Effector memory CD8-positive, alpha-beta T cell (primary cell): ENCODE measurements at regions not wholly inside any gene's neighbourhood (a gene's known extent, or its start where the extent isn't known, plus 50 kb on each side); places are given as distances from the start of the nearest gene placed in this dataset.

ENCODE experiments used
- ATAC-seq: fragments of 150-1000 bp; cut with Tn5 transposase; replicated peaks from 2 replicates; pipeline ENCODE4 v1.10.0; 2021; ENCODE audit warnings: mild to moderate bottlenecking, moderate library complexity
- DNase-seq, 3 experiments: peaks; one replicate each; pipeline ENCODE4 v3.0.0; 2021
- H3K27ac Mint-ChIP-seq, 2 donors: one replicate each; pipeline ENCODE4 v1.8.0; 2022; ENCODE audit warnings: mild to moderate bottlenecking in 2 of 2, mixed read lengths in 2 of 2, moderate library complexity in 2 of 2
- H3K27me3 Mint-ChIP-seq, 2 donors: one replicate each; pipeline ENCODE4 v1.8.0; 2022; ENCODE audit warnings: mixed read lengths in 2 of 2
- H3K36me3 Mint-ChIP-seq: one replicate; pipeline ENCODE4 v1.8.0; 2022; ENCODE audit warnings: mild to moderate bottlenecking, moderate library complexity, mixed read lengths; ENCODE audit not compliant: insufficient read depth
- H3K4me1 Mint-ChIP-seq, 2 donors: one replicate each; pipeline ENCODE4 v1.8.0; 2022; ENCODE audit warnings: low read depth in 2 of 2, mixed read lengths in 2 of 2
- H3K4me3 Mint-ChIP-seq, 2 donors: one replicate each; pipeline ENCODE4 v1.8.0; 2022; ENCODE audit warnings: mild to moderate bottlenecking in 2 of 2, mixed read lengths in 2 of 2, moderate library complexity in 2 of 2
- H3K9me3 Mint-ChIP-seq, 2 donors: one replicate each; pipeline ENCODE4 v1.8.0; 2022; ENCODE audit warnings: mixed read lengths in 2 of 2

DNA sequence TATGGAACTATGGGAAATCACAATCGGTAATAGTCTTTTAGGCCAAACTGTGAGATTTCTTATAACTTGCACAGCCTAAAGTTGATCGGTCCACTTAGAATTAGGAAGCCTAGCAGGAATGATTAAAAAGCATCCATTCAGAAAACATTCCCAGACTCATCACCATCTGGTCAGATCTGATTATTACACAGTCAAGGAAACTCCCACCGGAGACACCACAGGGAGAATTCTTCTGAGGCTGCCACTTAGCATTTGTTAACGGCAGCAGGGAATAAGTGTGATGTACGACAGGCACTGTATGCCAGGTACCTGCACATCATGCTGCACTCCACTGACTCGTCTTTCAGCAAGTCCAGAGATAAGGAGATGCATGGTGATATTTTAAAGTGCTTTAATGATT, 227.6 kb upstream of the STEAP1 start:
- no peak for DNase-seq
- H3K27me3 Mint-ChIP-seq, result no peaks in the 10 kb centered on the region
- no peaks in the 10 kb centered on the region for H3K4me1 Mint-ChIP-seq
- peaks cover 6 to 20% of the 10 kb centered on the region in 2 donors for H3K9me3 Mint-ChIP-seq
- no peak overlapping the region for H3K4me3 Mint-ChIP-seq
- H3K36me3 Mint-ChIP-seq, result peaks cover 2% of the 10 kb centered on the region
- no peak overlapping the region for H3K27ac Mint-ChIP-seq
- no peak for ATAC-seq

DNA sequence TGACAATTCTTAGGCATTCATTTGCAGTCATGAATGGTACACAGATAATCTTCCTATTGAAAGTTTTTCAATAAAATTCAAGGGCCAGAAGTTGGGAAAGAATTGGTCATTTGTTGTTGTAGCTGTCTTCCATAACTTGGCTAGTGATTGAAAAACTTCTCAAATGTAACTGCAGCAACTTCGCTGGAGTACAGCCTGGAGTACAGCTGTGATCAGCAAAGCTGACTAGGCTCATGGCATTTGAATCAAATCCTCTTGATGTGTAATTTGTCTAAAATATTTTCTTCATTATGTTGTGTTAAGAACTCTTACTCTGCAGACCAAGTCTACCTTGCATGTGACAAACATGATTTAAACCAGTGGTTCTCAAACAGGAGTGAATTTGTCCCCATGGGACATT, 226.5 kb upstream of the STEAP1 start:
- H3K4me3 Mint-ChIP-seq, result no peak overlapping the region
- no peak for ATAC-seq
- DNase-seq, result no peak

DNA sequence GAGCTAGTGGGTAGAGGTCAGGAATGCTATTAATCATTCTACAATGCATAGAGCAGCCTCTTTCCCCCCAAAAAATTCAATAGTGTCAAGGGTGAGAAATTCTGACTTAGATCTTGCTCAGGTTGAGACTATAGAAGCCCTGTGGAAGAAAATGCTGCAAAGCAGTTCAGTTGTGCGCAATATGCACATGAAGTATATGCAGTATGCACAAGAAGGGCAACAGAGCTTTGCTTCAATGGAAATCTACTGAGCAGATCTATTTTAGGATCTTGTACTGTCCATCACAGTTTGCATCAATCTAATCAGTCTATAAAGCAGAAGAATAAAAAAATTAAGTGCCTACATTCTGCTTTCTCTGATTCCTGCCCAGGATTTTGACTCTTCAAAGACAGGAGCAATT, 225.8 kb upstream of the STEAP1 start:
- Mint-ChIP-seq H3K27me3 (no peaks in the 10 kb centered on the region), H3K36me3 (peaks cover 2% of the 10 kb centered on the region), H3K4me3 (no peak overlapping the region), H3K9me3 (peaks cover 6 to 20% of the 10 kb centered on the region in 2 donors), H3K4me1 (no peaks in the 10 kb centered on the region), H3K27ac (no peak overlapping the region)
- DNase-seq (no peak), ATAC-seq (no peak)

More for the DNA sequence above, 226.5 kb upstream of the STEAP1 start:
- Mint-ChIP-seq H3K4me1 (no peaks in the 10 kb centered on the region), H3K9me3 (peaks cover 6 to 22% of the 10 kb centered on the region in 2 donors), H3K27ac (no peak overlapping the region), H3K27me3 (no peaks in the 10 kb centered on the region), H3K36me3 (peaks cover 2% of the 10 kb centered on the region)

GRCh38 chr7:89934101-89934500, 220.2 kb upstream of the STEAP1 start:
- Mint-ChIP-seq H3K27me3 (no peaks in the 10 kb centered on the region), H3K4me3 (no peak overlapping the region), H3K4me1 (no peaks in the 10 kb centered on the region), H3K9me3 (peaks cover 12 to 16% of the 10 kb centered on the region in 2 donors), H3K36me3 (peaks cover 2% of the 10 kb centered on the region), H3K27ac (no peak overlapping the region)
- DNase-seq, result no peak
- ATAC-seq, result no peak

- no peak overlapping the region for H3K4me3 Mint-ChIP-seq
- H3K36me3 Mint-ChIP-seq, result no peaks in the 10 kb centered on the region
- no peak overlapping the region for H3K27ac Mint-ChIP-seq
- H3K9me3 Mint-ChIP-seq, result peaks cover 4 to 14% of the 10 kb centered on the region in 2 donors
- no peaks in the 10 kb centered on the region for H3K4me1 Mint-ChIP-seq
- H3K27me3 Mint-ChIP-seq, result no peaks in the 10 kb centered on the region
- no peak for DNase-seq
- no peak for ATAC-seq
These were observed 210.7 kb upstream of the STEAP1 start for GRCh38 chr7:89943525-89944050.

DNA sequence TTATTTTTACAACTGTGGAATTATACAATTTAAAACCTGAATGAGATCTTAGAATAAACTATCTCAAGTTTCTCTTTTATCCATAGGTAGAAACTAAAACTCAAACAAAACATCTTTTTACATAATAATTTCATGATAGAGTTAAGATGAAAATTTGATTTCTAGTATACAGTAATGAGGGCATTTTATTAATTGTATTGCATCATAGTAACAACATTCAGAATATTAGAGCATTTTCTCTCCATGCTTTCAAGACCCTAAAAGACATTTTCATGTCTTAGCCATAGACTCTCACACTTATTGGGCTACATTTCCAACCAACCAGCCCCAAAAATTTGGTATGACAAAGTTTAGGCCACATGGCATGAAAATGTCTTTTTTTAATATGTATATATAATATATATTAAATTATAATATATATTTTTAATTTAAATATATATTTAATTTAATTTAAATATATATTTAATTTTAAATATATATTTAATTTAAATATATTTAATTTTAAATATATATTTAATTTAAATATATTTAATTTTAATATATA, 195.7 kb upstream of the STEAP1 start:
- no peaks in the 10 kb centered on the region for H3K36me3 Mint-ChIP-seq
- ATAC-seq, result no peak
- no peaks in the 10 kb centered on the region for H3K4me1 Mint-ChIP-seq
- H3K9me3 Mint-ChIP-seq, result peaks cover 9 to 19% of the 10 kb centered on the region in 2 donors
- no peak overlapping the region for H3K4me3 Mint-ChIP-seq
- no peak overlapping the region for H3K27ac Mint-ChIP-seq
- DNase-seq, result no peak
- H3K27me3 Mint-ChIP-seq, result no peaks in the 10 kb centered on the region

DNA sequence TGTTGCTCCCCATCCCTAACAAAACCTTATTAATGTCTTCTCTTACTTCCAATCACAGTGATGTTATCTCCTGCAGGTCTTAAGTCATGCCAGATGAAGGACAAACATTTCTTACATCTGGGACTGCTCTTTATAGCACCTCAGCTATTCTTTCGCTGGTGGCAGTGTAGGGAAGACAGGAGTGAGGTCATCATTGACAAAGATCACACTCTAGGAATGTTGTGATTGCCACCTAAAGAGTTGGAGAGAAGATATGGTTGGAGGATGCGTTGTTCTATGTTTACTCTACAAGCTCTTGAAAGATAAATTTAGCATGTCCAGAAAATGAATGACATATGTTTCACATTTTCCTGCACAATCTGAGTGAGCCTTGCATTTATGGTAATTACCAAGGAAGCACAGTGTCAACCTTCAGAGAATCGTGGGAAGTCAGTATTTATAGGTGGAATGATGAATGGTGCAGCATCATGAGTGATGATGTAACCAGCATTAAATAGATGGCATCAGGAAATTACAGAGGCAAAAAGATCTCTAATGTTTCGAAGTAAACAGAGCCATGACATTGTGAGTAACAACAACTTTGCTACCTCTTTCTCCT, 188.1 kb upstream of the STEAP1 start:
- ATAC-seq (no peak), DNase-seq (no peak)
- Mint-ChIP-seq H3K27me3 (no peaks in the 10 kb centered on the region), H3K4me3 (no peak overlapping the region), H3K4me1 (no peaks in the 10 kb centered on the region), H3K27ac (no peak overlapping the region), H3K36me3 (peaks cover 2% of the 10 kb centered on the region), H3K9me3 (peaks cover 0 to 9% of the 10 kb centered on the region in 2 donors)

DNA sequence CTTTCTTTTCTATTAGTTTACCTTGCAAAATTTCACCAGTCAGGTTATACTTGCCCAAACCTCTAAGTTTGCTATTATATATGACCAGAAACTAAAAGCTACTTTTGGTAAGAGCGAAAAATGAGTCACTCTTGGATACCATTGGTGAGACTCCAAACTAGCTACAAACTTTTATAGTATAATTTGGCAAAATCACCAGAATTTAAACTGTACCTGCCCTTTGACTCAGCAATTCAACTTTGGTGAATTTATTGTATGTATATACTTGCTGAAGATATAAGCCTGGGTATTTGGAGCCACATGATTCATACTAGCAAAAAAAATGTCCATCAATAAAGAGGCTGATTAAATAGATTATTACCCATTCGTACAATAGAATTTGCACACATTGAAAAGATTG, 178.7 kb upstream of the STEAP1 start:
- no peaks in the 10 kb centered on the region for H3K27me3 Mint-ChIP-seq
- ATAC-seq, result no peak

GRCh38 chr7:89987665-89988064, 166.6 kb upstream of the STEAP1 start:
- DNase-seq (no peak), ATAC-seq (no peak)
- H3K4me1 Mint-ChIP-seq, result no peaks in the 10 kb centered on the region
- H3K27me3 Mint-ChIP-seq, result no peaks in the 10 kb centered on the region
- no peak overlapping the region for H3K4me3 Mint-ChIP-seq
- H3K9me3 Mint-ChIP-seq, result peaks cover 0 to 5% of the 10 kb centered on the region in 2 donors
- H3K27ac Mint-ChIP-seq, result no peak overlapping the region
- H3K36me3 Mint-ChIP-seq, result no peaks in the 10 kb centered on the region

More for the DNA sequence above, 178.7 kb upstream of the STEAP1 start:
- H3K9me3 Mint-ChIP-seq, result peaks cover 11 to 22% of the 10 kb centered on the region in 2 donors
- H3K4me3 Mint-ChIP-seq, result no peak overlapping the region
- H3K4me1 Mint-ChIP-seq, result no peaks in the 10 kb centered on the region
- no peaks in the 10 kb centered on the region for H3K36me3 Mint-ChIP-seq
- H3K27ac Mint-ChIP-seq, result no peak overlapping the region
- DNase-seq, result no peak

GRCh38 chr7:89988074-89988473, 166.2 kb upstream of the STEAP1 start:
- Mint-ChIP-seq H3K4me3 (no peak overlapping the region), H3K9me3 (peaks cover 0 to 5% of the 10 kb centered on the region in 2 donors), H3K36me3 (no peaks in the 10 kb centered on the region), H3K4me1 (no peaks in the 10 kb centered on the region), H3K27me3 (no peaks in the 10 kb centered on the region), H3K27ac (no peak overlapping the region)
- DNase-seq (no peak), ATAC-seq (no peak)

GRCh38 chr7:89989454-89989853, 164.8 kb upstream of the STEAP1 start:
- Mint-ChIP-seq H3K9me3 (peaks cover 0 to 6% of the 10 kb centered on the region in 2 donors), H3K4me3 (no peak overlapping the region), H3K36me3 (no peaks in the 10 kb centered on the region), H3K27ac (no peak overlapping the region), H3K4me1 (no peaks in the 10 kb centered on the region), H3K27me3 (no peaks in the 10 kb centered on the region)
- ATAC-seq (no peak), DNase-seq (no peak)

- Mint-ChIP-seq H3K27me3 (no peaks in the 10 kb centered on the region), H3K36me3 (no peaks in the 10 kb centered on the region), H3K9me3 (peaks cover 8 to 12% of the 10 kb centered on the region in 2 donors), H3K27ac (no peak overlapping the region), H3K4me1 (no peaks in the 10 kb centered on the region), H3K4me3 (no peak overlapping the region)
- ATAC-seq (no peak), DNase-seq (no peak)
These were observed 159.8 kb upstream of the STEAP1 start for GRCh38 chr7:89994483-89994882.

DNA sequence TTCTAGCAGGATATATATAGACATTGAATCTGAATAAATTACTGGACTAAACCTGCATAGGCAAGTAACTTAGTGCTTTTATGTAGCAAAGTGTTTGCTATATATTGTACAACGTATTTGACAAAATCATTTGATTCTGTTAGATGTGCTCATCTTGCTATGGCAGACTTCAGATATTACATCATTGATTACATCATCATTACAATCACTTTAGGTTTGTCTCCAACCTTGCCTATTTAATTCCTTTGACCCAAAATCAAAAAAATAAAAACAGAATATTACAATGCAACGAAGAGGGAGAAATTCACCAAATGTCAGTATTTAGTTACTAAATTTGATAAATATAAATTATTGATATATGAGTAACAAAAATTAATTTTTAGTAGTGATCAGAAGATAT, 155.7 kb upstream of the STEAP1 start:
- Mint-ChIP-seq H3K9me3 (peaks cover 9 to 12% of the 10 kb centered on the region in 2 donors), H3K4me1 (no peaks in the 10 kb centered on the region), H3K36me3 (no peaks in the 10 kb centered on the region), H3K27me3 (no peaks in the 10 kb centered on the region), H3K27ac (no peak overlapping the region), H3K4me3 (no peak overlapping the region)
- DNase-seq, result no peak
- ATAC-seq, result no peak

- no peak for DNase-seq
- H3K9me3 Mint-ChIP-seq, result peaks cover 0 to 2% of the 10 kb centered on the region in 2 donors
- H3K4me1 Mint-ChIP-seq, result no peaks in the 10 kb centered on the region
- H3K36me3 Mint-ChIP-seq, result no peaks in the 10 kb centered on the region
- no peaks in the 10 kb centered on the region for H3K27me3 Mint-ChIP-seq
- ATAC-seq, result no peak
- H3K4me3 Mint-ChIP-seq, result no peak overlapping the region
- no peak overlapping the region for H3K27ac Mint-ChIP-seq
These were observed 148.4 kb upstream of the STEAP1 start for GRCh38 chr7:90005836-90006235.
